B cell (primary cell): ENCODE measurements at regions not wholly inside any gene's neighbourhood (a gene's known extent, or its start where the extent isn't known, plus 50 kb on each side); places are given as distances from the start of the nearest gene placed in this dataset.

Experiments
- ATAC-seq: fragments of 200-7000 bp; cut with Tn5 transposase; one replicate; pipeline ENCODE4 v1.10.0; 2021; ENCODE audit warnings: low read depth, mild to moderate bottlenecking, moderate number of reproducible peaks, moderate library complexity
- CTCF ChIA-PET: fragments of 350-600 bp; sonication (Branson Sonifier 250); formaldehyde crosslinking; loops from one replicate; lab custom pipeline; 2021; ENCODE audit warnings: antibody characterized with exemption, inconsistent platforms; lab: Charles Lee
- POLR2A ChIA-PET: fragments of 350-600 bp; sonication (Branson Sonifier 250); formaldehyde crosslinking; loops from one replicate; lab custom pipeline; 2021; ENCODE audit warnings: antibody characterized with exemption; lab: Charles Lee
- DNase-seq: peaks from one replicate; pipeline ENCODE4 v3.0.0; 2013
- H2AFZ ChIP-seq: 2 replicates; pipeline ENCODE4 v1.6.1; 2012; ENCODE audit warnings: mild to moderate bottlenecking, low read depth, low read length; ENCODE audit not compliant: insufficient read depth, poor library complexity, severe bottlenecking
- H3K27ac ChIP-seq, 2 donors: 1 replicate in 1 of 2; 2 replicates in 1 of 2; pipeline ENCODE4 v1.5.1; 2012 to 2013; ENCODE audit warnings: low read length in 2 of 2, mild to moderate bottlenecking in 2 of 2, moderate library complexity in 1 of 2
- H3K27me3 ChIP-seq, 4 experiments: fragments of 200-600 bp in 1 of 4; sonication (generic) in 1 of 4; replicated peaks in 1 of 4; 1 replicate in 2 of 4; 2 replicates in 2 of 4; pipeline versions ENCODE4 v1.6.1 to v1.7.0; 2013 to 2016; ENCODE audit warnings: low read length in 3 of 4, mild to moderate bottlenecking in 2 of 4, mixed read lengths in 1 of 4, moderate library complexity in 1 of 4; ENCODE audit not compliant: insufficient read depth in 4 of 4, control insufficient read depth in 3 of 4; ENCODE audit errors: control extremely low read depth in 1 of 4
- H3K36me3 ChIP-seq, 2 experiments: replicated peaks in 1 of 2; 1 replicate in 1 of 2; 2 replicates in 1 of 2; pipeline versions ENCODE4 v1.6.1 to v1.7.1; 2013; ENCODE audit warnings: low read length in 1 of 2; ENCODE audit not compliant: insufficient read depth in 2 of 2, control insufficient read depth in 1 of 2; ENCODE audit errors: control extremely low read depth in 1 of 2, extremely low read depth in 1 of 2
- H3K4me1 ChIP-seq, 2 donors: fragments of 200-600 bp in 1 of 2; sonication (generic) in 1 of 2; 1 replicate in 1 of 2; 2 replicates in 1 of 2; pipeline versions ENCODE4 v1.5.1 to v1.6.1; 2013 to 2017; ENCODE audit warnings: low read length in 2 of 2; ENCODE audit not compliant: control insufficient read depth in 2 of 2, insufficient read depth in 2 of 2
- H3K4me2 ChIP-seq: replicated peaks from 2 replicates; pipeline ENCODE3; 2012; ENCODE audit warnings: mild to moderate bottlenecking, low read depth, low read length; ENCODE audit not compliant: poor library complexity, severe bottlenecking
- H3K4me3 ChIP-seq, 5 experiments: fragments of 200-600 bp in 1 of 5; sonication (generic) in 1 of 5; 1 replicate in 3 of 5; 2 replicates in 2 of 5; pipeline versions ENCODE4 v1.5.1 to v1.7.0; 2011 to 2016; ENCODE audit warnings: low read length in 4 of 5, mild to moderate bottlenecking in 4 of 5, low read depth in 2 of 5, control low read depth in 1 of 5, moderate library complexity in 1 of 5; ENCODE audit not compliant: insufficient read depth in 1 of 5; ENCODE audit errors: control extremely low read depth in 1 of 5, extremely low read depth in 1 of 5
- H3K79me2 ChIP-seq: fragments of 200-600 bp; sonication (generic); one replicate; pipeline ENCODE4 v1.6.0; 2016; ENCODE audit warnings: low read length; ENCODE audit not compliant: control insufficient read depth, insufficient read depth
- H3K9ac ChIP-seq: fragments of 200-600 bp; sonication (generic); 2 replicates; pipeline ENCODE4 v1.6.1; 2017; ENCODE audit warnings: mild to moderate bottlenecking, low read length, moderate library complexity
- H3K9me3 ChIP-seq, 3 donors: one replicate each; pipeline versions ENCODE4 v1.6.1 to v1.7.1; 2013; ENCODE audit warnings: low read length in 2 of 3; ENCODE audit not compliant: control insufficient read depth in 2 of 3, insufficient read depth in 1 of 3; ENCODE audit errors: control extremely low read depth in 1 of 3
- H4K20me1 ChIP-seq: 2 replicates; pipeline ENCODE4 v1.6.0; 2012; ENCODE audit warnings: mild to moderate bottlenecking, low read length; ENCODE audit not compliant: insufficient read depth, control insufficient read depth, poor library complexity, severe bottlenecking
- H3K27ac Mint-ChIP-seq: one replicate; pipeline ENCODE4 v1.8.0; 2021; ENCODE audit warnings: mixed read lengths
- H3K27me3 Mint-ChIP-seq: one replicate; pipeline ENCODE4 v1.8.0; 2021; ENCODE audit warnings: mixed read lengths
- H3K4me1 Mint-ChIP-seq: one replicate; pipeline ENCODE4 v1.8.0; 2021; ENCODE audit warnings: mixed read lengths
- H3K4me3 Mint-ChIP-seq: one replicate; pipeline ENCODE4 v1.8.0; 2021; ENCODE audit warnings: mixed read lengths
- H3K9me3 Mint-ChIP-seq: one replicate; pipeline ENCODE4 v1.8.0; 2022; ENCODE audit warnings: mixed read lengths; ENCODE audit not compliant: insufficient read depth
- EZH2 ChIP-seq: IDR thresholded peaks from 2 replicates; pipeline ENCODE4 v1.6.1; 2012; ENCODE audit warnings: borderline replicate concordance, low read depth, mild to moderate bottlenecking, moderate library complexity, low read length; ENCODE audit not compliant: insufficient read depth, poor library complexity, severe bottlenecking
- WGBS: methylation state at CpG from one replicate; pipeline ENCODE4 v1.1.5; 2013; ENCODE audit warnings: missing lambda C conversion rate; ENCODE audit not compliant: insufficient coverage; 5-methylcytosine and 5-hydroxymethylcytosine counted together
- intact Hi-C: fragments of 100-400 bp; cut with micrococcal nuclease; formaldehyde crosslinking; loops from one replicate; pipeline ENCODE4 v1.10.0; 2022
- TF ChIP-seq, protein P1 (sequence below): fragments of 200-600 bp; IDR thresholded peaks from one replicate; pipeline ENCODE4 v1.8.0; 2022; ENCODE audit warnings: antibody characterized with exemption, mild to moderate bottlenecking

DNA sequence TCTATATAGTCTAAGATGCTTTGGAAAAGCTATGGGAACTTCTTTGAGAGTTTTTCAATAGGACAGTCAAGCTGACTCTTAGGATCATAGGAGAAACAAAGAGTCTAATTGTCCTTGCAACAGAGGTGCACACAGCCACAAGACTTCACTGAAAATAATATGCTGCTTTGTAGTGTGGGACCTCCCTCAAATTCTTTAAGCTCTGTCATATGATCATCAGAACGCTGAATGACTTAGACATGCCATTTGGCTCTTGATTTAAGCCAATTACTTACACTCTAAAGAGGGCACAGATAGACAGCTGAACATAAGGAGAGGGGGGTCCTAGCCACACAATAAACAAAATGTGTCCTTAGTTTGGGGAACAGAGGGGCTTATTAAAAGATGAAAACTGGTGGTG, 818.7 kb upstream of the GJE1 start:
- intact Hi-C loops: no loop called here
- Histone ChIP-seq H2AFZ (no peak overlapping the region), H3K9me3 (no peaks in the 10 kb centered on the region), H3K4me1 (no peaks in the 10 kb centered on the region), H3K4me2 (no peak overlapping the region), H4K20me1 (no peaks in the 10 kb centered on the region), H3K36me3 (no peaks in the 10 kb centered on the region), H3K79me2 (no peaks in the 10 kb centered on the region), H3K27me3 (no peaks in the 10 kb centered on the region), H3K27ac (no peak overlapping the region), H3K4me3 (no peak overlapping the region), H3K9ac (no peak overlapping the region)
- DNase-seq: no peak
- ATAC-seq: no peak
- whole genome bisulfite sequencing: no CpG with 5 or more reads among the region's 1 CpG
- peaks cover 3% of the 10 kb centered on the region for H3K27me3 Mint-ChIP-seq
- H3K27ac Mint-ChIP-seq: no peak overlapping the region
- no peaks in the 10 kb centered on the region for H3K4me1 Mint-ChIP-seq
- ChIA-PET POLR2A (no interaction called here), CTCF (no interaction called here)
- H3K9me3 Mint-ChIP-seq: no peaks in the 10 kb centered on the region
- H3K4me3 Mint-ChIP-seq: no peak overlapping the region
- TF ChIP-seq, protein P1, sequence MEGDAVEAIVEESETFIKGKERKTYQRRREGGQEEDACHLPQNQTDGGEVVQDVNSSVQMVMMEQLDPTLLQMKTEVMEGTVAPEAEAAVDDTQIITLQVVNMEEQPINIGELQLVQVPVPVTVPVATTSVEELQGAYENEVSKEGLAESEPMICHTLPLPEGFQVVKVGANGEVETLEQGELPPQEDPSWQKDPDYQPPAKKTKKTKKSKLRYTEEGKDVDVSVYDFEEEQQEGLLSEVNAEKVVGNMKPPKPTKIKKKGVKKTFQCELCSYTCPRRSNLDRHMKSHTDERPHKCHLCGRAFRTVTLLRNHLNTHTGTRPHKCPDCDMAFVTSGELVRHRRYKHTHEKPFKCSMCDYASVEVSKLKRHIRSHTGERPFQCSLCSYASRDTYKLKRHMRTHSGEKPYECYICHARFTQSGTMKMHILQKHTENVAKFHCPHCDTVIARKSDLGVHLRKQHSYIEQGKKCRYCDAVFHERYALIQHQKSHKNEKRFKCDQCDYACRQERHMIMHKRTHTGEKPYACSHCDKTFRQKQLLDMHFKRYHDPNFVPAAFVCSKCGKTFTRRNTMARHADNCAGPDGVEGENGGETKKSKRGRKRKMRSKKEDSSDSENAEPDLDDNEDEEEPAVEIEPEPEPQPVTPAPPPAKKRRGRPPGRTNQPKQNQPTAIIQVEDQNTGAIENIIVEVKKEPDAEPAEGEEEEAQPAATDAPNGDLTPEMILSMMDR: no peak
- no peak for TF ChIP-seq EZH2

DNA sequence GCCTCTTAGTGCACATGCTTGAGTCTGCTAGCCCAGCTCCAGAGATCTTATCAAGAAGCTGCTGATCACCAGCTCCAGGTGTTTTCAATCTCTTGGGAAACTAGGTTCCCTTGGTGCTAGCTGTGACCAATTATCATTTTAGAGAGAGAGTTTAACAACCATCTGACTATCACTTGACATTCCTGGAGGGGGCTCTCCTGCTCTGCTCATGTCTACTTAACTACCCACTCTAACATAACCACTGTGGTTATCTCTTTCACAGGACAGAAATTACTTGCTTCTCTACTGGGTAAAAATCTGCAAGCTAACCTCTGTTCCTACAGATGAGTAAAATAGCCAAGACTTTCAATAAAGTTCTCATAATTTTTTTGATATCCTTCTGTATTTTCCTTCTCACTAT, 823.4 kb upstream of the GJE1 start:
- H3K36me3 ChIP-seq: no peaks in the 10 kb centered on the region
- TF ChIP-seq EZH2: no peak
- TF ChIP-seq, protein P1: peak; percentile 26
- intact Hi-C loops: loop anchor here (1.0 to 2.0 kb wide), 2 partner anchors 253 to 804 kb away; no protein-coding TSS in a partner anchor
- no peaks in the 10 kb centered on the region for H3K79me2 ChIP-seq
- no peaks in the 10 kb centered on the region for H3K9me3 Mint-ChIP-seq
- H2AFZ ChIP-seq: no peak overlapping the region
- H3K27ac Mint-ChIP-seq: no peak overlapping the region
- POLR2A ChIA-PET: no interaction called here
- H4K20me1 ChIP-seq: no peaks in the 10 kb centered on the region
- H3K4me3 ChIP-seq: no peak overlapping the region
- no peaks in the 10 kb centered on the region for H3K4me1 ChIP-seq
- H3K4me2 ChIP-seq: no peak overlapping the region
- no peak overlapping the region for H3K4me3 Mint-ChIP-seq
- H3K27me3 ChIP-seq: no peaks in the 10 kb centered on the region
- ATAC-seq (peak; percentile 49), DNase-seq (peak; percentile 29)
- no peaks in the 10 kb centered on the region for H3K4me1 Mint-ChIP-seq
- no peaks in the 10 kb centered on the region for H3K9me3 ChIP-seq
- CTCF ChIA-PET: interaction anchor here (1.2 to 1.3 kb wide), 5 partner anchors 9 to 1940 kb away, joined by 3 to 20 read pairs (median 5); no protein-coding TSS in a partner anchor
- H3K27me3 Mint-ChIP-seq: no peaks in the 10 kb centered on the region
- H3K9ac ChIP-seq: no peak overlapping the region
- H3K27ac ChIP-seq: no peak overlapping the region
